HL-60/S4 treated with phorbol 12-myristate 13-acetate at 8.2 ng/mL for 4 days and 3 days (cell line): ENCODE measurements at regions not wholly inside any gene's neighbourhood (a gene's known extent, or its start where the extent isn't known, plus 50 kb on each side); places are given as distances from the start of the nearest gene placed in this dataset.

Experiments
- in situ Hi-C: fragments of 300-500 bp; cut with MboI; formaldehyde crosslinking; loops from 2 replicates; pipeline ENCODE4 v1.15.0; 2022; ENCODE audit warnings: low sequenced_read_pairs

GRCh38 chr21:17454315-17455027, 58.4 kb upstream of the CXADR start:
- in situ Hi-C loops = no loop called here

- in situ Hi-C loops = no loop called here
Measured at GRCh38 chr21:17455028-17455353, 57.9 kb upstream of the CXADR start.

- in situ Hi-C loops = no loop called here
Measured at GRCh38 chr21:17455451-17455850, 57.4 kb upstream of the CXADR start.

GRCh38 chr21:17458279-17458678, 54.6 kb upstream of the CXADR start:
- in situ Hi-C loops = no loop called here

- in situ Hi-C loops = no loop called here
Measured at GRCh38 chr21:17460094-17460493, 52.7 kb upstream of the CXADR start.

GRCh38 chr21:17461014-17461413, 51.8 kb upstream of the CXADR start:
- in situ Hi-C loops = no loop called here

- in situ Hi-C loops = no loop called here
Measured at GRCh38 chr21:17461582-17461981, 51.3 kb upstream of the CXADR start.

- in situ Hi-C loops = no loop called here
Measured at GRCh38 chr21:17462276-17462981, 50.4 kb upstream of the CXADR start.
